ENCODE measurements at regions not wholly inside any gene's neighbourhood (a gene's known extent, or its start where the extent isn't known, plus 50 kb on each side); places are given as distances from the start of the nearest gene placed in this dataset.

DNA sequence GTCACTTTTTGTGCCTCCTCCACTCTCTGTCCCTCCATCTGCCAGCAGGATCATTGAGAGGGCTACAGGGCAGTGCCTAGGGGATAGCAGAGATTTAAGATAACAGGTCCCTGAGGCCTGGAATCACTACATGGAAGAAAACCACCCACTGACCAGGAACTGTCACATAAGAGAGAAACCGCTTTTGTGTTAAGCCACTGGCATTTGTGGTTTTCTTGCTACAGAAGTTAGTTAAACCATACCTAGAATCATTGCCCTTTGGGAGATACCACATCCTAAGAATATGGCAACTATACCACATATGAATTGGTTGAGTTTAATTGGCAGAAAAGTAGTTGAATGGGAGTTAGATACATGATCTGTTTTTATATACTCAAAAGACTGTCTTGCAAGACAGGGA is 112.8 kb upstream of the LPP start:
- DNase-seq (ENCODE audit: low read depth), result no peak

DNA sequence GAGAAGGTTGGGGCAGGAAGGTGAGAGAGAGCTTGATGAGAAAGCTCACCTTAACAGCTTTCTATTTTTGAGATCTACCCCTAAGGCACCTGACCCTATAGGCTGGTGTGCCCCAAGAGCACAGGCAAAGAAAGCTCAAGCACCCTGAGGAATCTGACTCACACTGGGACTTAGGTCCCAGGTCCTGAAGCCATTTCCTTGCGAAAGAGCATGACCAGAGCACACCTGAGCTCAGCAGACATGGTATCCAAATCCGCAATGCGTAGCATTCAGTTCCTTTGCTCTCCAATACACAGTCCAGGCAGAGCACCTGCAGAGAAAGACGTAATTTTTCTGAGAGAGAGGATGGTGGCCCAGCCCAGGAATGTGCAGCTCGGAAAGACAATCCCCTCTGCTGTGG is 112.1 kb upstream of the LPP start:
- DNase-seq (ENCODE audit: low read depth), result no peak

DNA sequence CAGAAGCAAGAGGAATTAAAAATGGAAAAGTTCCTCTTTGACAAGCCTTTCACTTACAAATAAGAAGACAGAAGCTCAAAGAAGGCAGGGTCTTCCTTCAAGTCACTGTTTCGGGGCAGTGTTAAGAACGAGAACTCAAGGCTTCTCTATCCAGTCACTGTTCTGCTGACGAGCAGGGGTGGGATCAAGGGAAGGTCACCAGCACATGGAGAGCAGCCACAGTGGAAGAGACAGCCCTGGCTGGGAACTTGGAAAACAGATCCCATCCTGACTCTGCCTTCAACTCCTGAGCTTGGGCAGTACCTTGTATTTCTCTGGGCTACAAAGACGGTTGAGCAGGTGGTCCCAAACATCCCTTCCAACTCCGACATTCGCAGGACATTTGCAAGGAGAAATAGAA is 111.5 kb upstream of the LPP start:
- no peak for DNase-seq (ENCODE audit: low read depth)

DNA sequence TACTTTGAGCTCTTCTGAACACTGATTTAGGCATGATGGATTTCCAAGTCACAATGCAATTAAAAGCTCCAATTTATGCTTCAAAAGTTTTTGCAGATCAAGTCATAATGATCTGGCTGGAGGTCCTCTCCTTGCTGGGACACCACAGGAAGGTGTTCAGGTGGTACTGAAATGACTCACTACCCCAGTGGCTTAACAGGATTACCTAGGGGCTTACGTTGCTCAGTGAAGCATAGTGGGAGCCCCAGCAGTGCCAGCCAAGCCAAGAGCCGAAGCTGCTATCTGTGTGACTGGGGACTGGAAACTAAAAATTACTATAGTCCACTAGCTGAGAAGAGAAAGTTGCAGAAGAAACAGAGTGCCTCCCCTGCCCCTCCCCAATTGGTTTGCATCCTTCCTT is 110.1 kb upstream of the LPP start:
- DNase-seq (ENCODE audit: low read depth), result no peak

DNA sequence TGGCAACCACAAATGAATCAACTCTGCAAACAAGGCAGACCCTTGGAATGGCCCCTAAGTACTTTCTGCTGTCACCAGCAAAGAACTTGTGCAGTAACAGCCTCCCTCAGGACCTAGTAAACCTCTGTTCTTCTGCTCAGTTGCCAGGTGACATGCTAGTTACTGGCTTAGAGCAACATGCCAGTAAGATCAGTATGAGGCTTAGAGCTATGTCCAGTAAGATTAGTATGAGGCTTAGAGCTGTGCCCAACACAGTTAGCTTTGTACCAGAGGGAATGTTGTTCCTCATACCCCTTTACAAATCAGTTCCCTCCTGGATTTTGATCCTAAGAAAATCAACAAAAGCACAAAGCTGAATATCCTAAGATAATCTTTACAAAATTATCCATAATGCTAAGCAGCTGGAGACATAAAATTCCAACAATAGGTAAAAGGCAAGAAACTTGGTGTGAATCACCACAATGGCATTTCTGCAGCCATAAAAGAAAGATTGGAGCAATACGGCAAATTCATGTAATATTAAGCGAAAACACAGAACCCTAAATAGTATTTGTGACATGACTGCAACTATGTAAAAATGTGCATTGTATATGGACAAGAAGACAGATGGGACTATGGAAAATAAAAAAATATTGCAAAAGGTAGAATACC is 107.3 kb upstream of the LPP start:
- DNase-seq (ENCODE audit: low read depth), result no peak

DNA sequence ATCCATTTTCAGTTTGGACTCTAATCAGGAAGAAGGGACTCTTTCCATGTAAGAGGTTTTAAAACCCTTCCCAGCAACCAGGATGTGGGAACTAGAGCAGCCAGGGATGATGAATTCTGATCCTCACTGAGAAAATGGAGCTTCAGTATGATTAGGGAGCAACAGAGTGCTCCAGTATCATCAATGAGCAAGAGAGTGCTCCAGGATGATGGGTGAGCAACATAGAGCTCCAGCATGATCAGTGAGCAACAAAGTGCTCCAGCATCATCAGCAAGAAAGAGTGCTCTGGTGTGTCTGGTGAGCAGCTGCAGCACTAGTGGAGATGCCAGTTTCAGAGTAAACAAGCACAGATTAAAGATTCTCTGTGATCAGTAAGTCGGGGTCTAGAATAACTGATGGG is 106.4 kb upstream of the LPP start:
- no peak for DNase-seq (ENCODE audit: low read depth)

DNA sequence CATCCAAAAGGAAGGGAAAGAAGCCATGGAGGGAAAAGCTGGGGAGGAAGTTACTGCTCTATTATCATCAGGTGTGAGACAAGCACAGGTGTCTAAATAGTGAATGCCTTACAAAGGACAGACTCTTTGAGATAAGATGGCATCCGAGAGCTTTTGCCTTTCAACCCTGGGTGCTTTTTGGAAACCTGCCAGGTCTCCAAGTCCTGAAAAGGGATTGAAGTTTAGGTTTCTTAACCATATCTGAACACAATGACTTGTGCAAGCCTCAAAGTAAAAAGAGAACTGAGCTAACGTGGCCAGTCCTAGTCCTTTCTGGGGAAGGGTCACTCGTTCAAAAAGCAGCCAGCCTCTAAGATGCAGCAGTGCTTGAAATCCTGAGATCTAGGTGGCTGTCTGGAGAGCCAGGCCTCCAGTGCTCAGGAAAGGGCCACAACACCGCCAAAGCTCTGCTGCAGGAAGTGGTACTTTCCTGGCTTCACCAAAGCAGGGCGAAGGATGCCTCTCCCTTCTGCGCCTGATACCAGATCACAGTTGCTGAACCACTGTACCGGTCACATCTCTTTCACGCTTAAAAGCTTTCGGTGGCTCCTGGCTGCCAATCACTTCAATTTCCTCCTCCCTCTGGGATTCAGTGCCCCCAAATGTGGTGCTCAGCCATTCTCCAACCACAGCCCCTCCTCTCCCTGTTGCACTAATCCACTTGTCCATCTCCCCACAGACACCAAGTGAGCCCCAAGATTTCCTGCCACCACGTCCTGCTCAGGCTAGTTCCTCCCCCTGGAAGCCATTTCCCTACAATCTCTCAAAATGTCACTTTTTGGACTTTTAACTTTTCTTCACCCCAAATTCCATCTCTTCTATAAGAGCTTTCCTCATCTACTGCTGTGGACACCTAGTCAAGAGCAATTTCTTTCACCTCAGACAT is 104.1 kb upstream of the LPP start:
- DNase-seq (ENCODE audit: low read depth), result peak; percentile 8

DNA sequence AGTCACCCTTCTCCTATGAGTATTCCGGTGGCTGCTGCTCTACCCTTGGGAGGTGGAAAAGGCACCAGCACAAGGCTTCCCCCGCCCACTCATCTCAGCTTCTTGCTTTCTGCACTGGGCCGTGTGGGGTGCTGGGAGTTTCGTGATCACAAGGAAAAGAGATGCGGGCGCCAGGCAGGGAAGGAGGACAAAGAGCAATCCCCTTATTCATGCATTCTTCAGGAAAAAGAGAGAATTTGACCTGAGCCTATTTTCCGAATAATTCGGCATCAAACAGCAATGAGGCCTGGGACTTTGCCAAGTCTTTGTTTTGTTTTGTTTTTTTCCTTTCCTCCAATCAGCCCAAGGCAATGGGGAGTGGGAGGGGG is 102.2 kb upstream of the LPP start:
- DNase-seq (ENCODE audit: low read depth), result no peak

DNA sequence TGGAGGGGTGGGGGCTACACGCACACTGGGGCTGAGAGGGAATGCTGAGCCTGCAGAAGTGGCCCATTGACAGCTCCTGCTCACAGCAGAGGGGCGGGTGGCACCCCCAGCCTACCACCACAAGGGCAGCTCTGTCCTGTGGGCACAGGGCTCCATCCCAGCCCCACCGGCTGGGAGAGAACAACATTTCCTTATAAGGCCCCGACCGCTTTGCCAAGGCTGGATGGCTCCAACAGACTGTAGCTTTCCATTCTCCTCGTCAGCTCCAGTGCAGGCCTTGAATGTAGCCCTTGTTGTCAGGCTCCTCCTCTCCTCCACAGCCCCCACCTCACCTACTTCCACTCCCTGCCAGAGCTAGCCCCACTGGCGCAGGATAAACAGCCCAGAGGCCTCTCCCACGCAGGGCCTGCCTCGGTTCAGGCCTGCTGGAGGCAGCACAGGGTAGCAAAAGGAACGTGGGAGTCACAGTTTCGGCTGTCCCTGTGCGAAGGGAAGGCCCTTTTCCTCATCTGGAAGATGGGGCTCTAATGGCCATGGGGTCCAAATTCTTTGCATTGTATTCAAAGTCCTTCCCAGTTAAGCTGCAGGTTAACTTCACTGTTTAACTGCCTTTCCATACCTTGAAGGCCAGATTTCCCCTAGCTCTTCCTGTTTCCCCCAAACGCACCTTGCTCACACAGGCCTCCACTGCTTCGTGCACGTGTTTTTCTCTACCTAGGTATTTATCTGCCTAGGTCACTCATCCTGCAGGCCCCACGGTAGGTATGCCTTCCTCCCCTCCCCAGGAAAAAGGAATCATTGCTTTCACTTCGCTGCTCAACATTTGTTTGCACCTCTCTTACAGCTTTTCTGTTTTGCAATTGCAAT is 101.6 kb upstream of the LPP start:
- DNase-seq (ENCODE audit: low read depth), result no peak

DNA sequence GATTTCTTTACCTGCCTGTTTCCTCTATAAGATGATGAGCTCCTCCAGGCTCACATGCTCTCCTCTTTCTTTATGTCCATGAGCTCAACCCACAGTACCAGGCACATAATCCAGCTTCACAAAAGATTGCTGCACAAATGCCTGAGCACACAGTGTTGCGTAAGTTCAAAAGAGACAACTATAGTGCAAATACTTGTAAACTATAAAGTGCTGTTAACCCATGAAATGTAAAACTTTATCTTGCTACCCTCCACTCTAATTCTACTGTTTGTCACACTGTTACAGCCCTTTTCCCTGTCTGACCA is 101.0 kb upstream of the LPP start:
- no peak for DNase-seq (ENCODE audit: low read depth)

DNA sequence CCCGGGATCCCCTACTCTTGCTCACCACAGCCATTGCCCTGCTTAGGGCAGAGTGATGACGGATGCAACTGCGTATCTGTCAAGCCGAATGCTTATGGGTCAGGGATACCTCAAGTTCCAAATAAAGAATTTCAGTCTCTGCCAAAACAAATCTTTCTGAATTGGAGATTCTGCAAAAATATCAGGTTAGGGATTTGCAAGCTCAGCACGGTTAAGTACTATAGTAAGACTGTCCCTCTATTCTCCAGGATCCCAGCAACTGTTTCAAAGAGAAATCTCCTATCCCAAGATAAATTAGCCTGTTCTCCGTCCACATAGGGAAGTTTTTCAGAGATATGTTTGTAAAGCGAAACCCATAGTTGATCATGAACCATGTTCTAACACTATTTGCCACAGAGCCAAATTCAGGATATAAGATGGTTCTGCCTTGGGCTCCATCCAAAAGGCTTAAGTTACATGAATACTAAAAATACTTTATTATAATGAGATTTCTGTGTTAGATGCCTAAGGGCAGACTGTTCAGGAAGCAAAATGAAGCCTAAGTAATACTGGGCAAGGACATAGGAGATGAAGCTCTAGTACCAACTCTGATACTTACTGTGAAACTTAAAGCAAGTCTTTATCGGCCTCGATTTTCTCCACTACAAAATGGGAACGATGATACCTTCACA is 100.1 kb upstream of the LPP start:
- no peak for DNase-seq (ENCODE audit: low read depth)

DNA sequence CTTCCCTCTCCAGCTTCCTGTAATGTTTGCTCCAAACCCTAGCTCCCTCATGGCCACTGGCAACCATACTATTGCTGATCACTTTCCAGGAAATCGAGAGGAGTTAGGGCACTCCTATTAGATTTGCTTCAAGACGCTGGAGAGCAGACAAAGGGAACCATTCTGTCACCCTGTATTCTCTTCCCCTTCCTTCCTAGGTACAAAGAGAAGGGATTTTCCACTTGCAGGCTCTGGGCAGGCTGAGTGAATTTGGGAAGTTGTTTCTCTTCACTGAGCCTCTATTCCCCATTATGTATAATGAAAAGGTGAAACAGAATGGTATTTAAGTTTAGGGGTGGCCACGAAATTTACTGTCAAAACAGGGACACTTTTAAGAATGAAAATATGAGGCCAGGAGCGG is 99.4 kb upstream of the LPP start:
- no peak for DNase-seq (ENCODE audit: low read depth)

DNA sequence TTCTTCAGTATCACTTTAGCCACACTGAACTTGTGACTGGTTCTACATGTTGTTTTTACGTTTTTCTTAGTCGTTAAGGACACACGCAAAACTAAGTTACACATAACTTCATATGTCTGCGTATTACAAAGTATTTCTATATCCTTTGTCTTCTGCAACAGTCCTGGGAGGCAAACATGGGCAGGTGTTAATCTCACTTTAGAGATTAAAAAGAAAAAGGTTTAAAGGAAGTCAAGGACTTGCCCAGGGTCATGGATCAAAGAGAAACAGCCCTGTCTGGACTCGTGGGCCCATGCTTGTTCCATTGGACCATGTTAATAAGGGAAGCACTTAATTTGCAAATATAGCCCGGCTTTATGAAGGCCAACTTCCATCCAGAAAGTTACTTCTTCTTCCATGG is 98.6 kb upstream of the LPP start:
- DNase-seq (ENCODE audit: low read depth), result no peak

DNA sequence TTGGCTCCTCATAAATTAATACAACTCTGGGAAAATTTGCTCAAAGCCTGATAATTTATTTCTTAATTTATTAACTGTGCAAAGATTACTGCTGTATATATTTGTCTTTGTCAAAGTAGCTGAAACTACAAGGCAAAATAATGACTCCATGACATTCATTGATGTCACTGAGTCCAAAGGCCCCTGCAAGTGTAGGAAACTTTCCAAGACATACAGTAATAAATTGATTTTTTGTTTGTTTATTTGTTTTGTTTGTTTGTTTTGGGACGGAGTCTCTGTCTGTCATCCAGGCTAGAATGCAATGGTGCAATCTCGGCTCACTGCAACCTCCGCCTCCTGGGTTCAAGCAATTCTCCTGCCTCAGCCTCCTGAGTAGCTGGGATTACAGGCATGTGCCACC is 96.8 kb upstream of the LPP start:
- no peak for DNase-seq (ENCODE audit: low read depth)

DNA sequence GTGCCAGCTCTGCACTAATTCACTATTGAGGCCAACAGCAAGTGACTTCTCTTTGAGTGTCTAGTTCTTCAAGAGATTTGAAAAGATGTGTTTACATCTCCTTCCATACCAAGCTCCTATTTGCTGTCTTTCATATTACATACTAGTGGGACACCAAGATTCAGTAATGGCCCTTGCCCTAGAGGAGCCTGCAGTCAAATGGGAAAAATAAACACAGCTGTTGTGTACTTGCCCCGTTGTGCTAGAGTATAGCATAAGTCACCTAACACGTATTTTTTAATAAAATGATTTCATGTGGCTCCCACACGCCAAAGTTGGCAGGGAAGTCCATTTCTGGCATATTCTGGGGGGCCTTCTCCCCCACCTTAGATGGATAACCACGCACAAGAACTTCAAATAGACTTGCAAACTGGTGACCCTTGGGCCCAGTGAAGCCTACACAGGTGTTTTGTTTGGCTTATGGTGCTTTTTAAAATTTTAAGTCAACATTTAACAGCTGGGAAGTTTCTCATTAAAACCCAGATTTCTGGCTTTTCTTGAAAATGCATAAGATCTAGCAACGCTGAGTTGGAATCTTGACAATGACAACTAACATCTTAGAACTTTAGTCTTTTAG is 95.3 kb upstream of the LPP start:
- DNase-seq (ENCODE audit: low read depth), result no peak

DNA sequence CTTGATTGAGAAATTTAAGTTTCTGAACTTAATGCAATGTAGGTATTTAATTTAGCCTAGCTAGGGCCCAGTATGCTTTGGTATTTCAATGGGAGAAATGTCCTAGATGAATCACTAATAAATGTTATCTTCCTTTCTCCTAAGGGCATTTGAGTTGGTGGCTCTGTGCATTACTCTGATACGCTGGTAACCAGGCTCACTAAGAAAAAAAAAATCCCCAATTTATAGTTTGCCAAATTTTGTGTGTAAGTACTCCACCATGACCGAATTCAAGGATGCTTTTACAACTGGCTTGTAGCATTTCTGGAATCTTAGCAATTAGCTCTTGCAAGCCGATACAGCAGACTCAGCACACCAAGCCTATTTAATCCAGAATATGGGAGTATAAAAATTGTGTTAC is 94.6 kb upstream of the LPP start:
- DNase-seq (ENCODE audit: low read depth), result no peak

DNA sequence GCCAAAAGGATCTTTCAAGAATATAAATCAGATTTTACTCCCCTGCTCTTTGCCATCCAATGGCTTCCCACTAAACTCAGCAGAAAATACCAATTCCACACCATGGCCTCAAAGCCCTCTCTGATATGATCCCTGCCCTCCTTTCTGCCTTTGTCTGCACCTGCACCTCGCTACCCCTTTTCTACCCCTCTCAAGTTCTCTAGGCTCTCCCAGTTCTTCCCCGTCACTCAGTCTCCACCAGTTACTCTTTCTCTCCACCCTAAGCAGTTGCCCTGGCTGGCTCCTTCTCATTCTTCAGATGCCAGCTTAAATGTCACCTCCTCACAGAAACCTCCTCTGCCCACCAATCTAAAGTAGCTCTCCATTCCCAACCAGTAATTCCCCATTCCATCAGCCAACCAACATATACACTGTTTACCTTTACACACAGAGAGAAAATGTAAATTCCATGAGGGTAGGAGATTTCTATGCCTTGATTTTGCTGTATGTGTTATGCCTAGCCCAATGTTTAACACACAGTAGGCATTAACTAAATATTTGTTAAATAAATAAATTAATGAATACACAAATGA is 93.6 kb upstream of the LPP start:
- DNase-seq (ENCODE audit: low read depth), result no peak

DNA sequence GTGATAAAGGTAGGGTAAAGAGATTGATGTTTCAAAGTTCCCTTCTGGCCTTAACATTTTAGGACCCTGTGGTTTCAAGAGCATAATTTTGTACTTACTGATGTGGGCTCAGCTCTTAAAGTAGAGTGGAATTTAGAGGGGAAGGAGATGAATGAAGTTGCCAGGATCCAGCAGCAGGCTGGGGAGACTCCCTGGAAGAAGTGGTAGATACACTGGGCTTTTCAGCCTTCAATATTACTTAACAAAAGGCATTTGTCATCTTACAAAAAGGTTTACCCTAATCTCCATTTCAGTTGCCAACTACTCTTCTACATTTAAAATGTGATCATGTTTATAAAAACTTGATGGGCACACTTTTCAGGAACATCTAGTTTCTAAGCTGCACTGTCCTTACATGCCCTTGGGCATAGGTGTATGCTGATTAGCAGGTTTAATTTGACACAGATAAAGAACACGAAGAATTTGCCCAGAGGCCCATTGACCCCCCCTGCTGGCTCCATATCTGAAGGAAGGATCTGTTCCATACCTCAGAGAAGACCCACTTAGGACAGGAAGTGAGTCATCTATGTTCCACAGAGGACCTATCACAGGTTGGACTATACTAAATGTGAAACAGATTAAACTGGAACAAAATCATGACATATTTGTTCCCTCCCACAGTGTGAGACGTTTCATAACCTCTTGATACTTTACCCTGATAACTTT is 93.0 kb upstream of the LPP start:
- DNase-seq (ENCODE audit: low read depth), result peak; percentile 30

DNA sequence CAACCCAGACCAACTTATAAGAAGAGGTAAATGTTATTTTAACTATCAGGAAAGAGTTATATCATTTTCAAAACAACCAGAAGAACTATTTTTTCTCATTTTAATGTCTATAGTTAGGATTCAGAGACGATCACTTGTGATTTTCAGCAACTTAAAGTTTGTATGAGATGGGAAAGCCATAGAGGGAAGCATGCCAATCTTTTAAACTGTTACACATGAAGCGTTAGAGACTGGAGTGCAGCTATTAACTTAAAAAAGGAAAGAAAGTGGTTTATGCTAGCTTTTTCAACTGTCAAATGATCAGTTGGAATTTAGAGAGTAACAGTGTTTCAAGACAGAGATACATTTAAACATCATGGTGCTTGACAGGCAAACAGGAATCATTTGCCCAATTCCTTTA is 91.7 kb upstream of the LPP start:
- no peak for DNase-seq (ENCODE audit: low read depth)

DNA sequence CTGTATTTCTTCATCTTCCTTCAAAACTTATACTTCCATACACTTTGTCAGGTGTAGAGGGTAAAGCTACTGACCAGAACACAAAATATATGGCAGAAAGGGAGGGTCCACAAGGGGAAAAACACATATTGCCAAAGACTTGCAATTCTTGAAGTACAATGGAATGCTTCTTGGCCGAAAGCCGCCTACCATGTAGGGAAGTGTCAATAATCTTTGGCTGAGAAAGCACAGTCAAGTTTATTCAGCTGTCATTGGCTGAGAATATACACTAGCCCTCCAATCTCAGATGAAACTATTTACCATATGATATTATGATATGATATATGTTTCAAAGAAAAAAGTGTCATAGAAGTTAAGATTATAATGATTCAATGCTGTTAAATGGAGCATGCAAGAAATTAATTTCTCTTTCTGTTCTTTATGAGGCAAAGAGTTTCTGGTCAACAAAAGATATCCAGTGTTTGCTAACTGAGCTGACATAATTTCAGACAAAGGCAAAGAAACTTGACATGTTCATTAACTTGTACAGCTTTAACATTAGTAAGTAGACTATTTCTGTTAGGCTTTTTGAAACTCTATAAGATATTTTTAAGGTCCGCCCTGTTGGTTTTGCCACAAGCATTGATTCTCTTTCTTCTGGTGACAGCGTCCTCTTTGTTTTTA is 89.0 kb upstream of the LPP start:
- DNase-seq (ENCODE audit: low read depth), result no peak

DNA sequence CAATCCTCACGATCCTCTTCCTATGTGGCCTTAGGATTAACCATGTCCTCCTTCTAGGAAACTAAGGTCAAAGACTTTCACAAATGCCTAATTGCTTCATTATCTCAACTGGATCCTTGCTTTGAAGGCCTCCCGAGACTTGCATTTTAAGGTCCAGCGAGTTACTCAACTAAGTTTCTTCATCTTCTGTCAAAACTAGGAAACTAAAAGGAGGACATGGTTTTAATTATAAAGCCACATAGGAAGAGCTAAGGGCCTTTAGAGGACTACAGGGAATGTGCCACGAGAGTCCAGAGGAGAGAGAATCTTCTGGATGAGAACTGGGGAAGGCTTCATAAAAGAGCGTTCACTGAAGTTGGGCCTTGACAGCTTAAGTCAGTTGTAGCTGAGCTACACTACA is 87.8 kb upstream of the LPP start:
- DNase-seq (ENCODE audit: low read depth), result no peak

Data from stimulated activated CD8-positive, alpha-beta memory T cell treated with anti-CD3 and anti-CD28 coated beads, Interleukin-12 subunit alpha, Interleukin-12 subunit beta, amount 100 ng/mL, for 1 hour (primary cell).